NOMO-1 treated with dmso at 0.1 percent for 144 hours (cell line): ENCODE measurements at regions not wholly inside any gene's neighbourhood (a gene's known extent, or its start where the extent isn't known, plus 50 kb on each side); places are given as distances from the start of the nearest gene placed in this dataset.

Experiments used
- DNase-seq: peaks from one replicate; lab custom pipeline; 2025; ENCODE audit not compliant: unreplicated experiment; lab: John Stamatoyannopoulos, UW

- no peak for DNase-seq
These were observed 145.5 kb upstream of the AFF2 start for GRCh38 chrX:148354916-148355315.

GRCh38 chrX:148361641-148362040, 138.8 kb upstream of the AFF2 start:
- DNase-seq = no peak

GRCh38 chrX:148363471-148364235, 136.8 kb upstream of the AFF2 start:
- DNase-seq = no peak

GRCh38 chrX:148365233-148365632, 135.2 kb upstream of the AFF2 start:
- DNase-seq = no peak

DNA sequence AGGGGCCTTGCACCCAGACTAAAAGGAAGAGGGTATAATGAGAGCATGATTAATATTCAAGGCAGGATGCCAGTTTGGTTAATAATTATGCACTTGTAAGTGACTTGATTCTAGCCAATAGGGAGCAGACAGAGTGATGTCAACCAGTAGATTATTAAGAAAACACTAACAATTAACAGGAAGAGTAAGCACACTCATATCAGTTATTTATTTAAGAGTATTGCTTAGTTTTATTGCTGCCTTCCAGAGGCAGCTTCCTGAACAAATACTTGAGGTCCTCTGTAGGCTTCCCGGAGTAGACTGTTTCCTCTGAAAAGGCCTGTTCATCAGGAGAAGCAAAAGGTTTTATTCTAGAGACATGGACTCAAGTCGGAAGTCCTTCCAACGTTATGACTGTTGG, 129.1 kb upstream of the AFF2 start:
- no peak for DNase-seq

DNA sequence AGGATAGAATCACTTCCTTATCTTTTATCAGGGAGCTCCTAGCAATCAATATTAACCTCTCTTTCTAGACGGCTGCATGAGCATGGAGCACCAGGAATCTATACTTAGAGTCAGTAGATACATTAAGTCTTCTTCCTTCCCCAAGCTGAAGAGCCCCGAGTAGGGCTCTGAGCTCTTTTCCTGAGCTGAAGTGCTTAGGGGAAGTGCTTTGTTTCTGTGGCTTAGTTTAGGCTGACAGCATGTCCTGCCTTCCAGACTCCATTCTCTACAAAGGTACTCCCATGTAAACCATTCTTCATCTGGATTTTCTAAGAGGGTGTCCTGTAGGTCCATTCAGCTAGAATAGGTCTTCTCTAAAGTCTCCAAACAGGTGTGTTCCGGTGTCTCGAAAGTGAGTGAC, 127.5 kb upstream of the AFF2 start:
- no peak for DNase-seq

DNA sequence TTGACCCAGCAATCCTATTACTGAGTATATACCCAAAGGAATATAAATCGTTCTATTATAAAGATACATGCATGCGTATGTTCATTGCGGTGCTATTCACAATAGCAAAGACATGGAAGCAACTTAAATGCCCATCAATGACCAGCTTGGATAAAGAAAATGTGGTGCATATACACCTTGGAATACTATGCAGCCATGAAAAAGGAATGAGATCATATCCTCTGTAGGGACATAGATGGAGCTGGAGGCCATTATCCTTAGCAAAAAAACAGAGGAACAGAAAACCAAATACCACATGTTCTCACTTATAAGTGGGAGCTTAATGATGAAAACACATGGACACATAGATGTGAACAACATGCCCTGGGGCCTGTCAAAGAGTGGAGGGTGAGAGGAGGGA, 124.1 kb upstream of the AFF2 start:
- no peak for DNase-seq

GRCh38 chrX:148380107-148380506, 120.3 kb upstream of the AFF2 start:
- DNase-seq = no peak

GRCh38 chrX:148380650-148381561, 119.5 kb upstream of the AFF2 start:
- DNase-seq = peak; percentile 73

DNA sequence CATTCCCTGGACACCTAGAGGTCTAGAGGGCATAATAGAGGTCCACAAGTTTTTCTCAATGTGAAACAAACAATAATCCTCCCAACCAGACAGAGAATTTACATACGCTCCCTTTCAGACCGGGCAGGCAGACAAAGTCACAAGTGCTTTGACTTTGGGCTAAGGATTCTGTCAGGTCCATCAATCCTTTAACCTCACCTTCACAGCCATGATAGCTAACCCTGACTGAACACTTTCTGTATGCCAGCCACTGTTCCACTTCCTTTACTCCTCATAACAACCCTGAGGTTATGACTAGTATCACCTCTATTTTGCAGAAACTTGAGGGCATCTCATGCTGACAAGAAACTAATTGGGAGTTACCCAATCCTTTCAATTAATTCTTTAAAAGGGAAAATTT, 118.8 kb upstream of the AFF2 start:
- no peak for DNase-seq

DNA sequence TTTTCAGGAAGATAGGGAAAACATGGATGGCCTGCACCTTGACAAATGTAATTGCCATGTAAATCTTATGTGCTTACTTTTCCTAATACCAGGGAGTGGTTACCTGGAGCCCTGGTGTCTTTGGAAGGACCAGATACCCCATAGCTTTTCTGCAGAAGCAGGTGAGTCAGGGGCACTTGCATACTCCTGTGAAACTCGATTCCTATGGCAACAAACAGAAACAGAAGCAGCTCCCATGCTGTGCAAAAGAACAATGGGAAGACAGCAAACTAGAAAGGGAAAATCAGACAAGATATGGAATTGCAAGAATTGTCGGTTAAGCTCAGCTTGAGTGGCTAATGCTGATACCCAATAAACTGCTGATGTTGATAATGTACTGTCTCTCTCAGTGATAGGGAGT, 117.4 kb upstream of the AFF2 start:
- no peak for DNase-seq

DNA sequence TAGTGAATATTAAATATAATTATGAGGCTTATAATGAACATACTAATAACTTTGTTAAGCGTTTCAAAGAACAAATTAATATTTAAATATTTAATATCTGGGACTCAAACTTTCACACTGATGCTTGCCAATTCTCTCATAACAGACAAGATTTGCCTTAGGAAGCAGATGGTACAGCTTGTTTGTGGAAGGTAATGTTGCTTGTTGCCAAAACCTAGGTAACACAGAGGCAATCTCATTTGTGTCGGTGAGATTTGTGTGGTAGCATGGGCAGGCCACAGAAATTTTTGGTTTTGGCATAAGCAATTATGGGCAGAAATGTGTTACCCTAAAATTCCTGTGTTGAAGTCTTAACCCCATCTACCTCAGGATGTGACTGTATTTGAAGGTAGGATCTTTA, 114.9 kb upstream of the AFF2 start:
- DNase-seq = no peak

DNA sequence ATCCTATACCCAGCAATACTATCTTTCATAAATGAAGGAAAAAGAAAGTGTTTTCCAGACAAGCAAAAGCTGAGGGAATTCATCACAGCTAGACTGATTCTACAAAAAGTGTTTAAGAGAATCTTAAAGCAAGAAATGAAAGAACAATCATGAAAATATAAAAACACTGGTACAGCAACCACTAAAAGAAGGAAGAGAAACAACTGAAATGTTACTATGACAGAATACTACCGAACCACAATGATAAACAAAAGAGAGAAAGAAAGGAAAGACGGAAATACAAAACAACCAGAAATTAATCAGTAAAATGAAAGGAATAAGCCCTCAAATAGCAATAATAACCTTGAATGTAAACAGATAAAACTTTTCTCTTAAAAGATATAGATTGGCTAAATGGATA, 110.8 kb upstream of the AFF2 start:
- no peak for DNase-seq

DNA sequence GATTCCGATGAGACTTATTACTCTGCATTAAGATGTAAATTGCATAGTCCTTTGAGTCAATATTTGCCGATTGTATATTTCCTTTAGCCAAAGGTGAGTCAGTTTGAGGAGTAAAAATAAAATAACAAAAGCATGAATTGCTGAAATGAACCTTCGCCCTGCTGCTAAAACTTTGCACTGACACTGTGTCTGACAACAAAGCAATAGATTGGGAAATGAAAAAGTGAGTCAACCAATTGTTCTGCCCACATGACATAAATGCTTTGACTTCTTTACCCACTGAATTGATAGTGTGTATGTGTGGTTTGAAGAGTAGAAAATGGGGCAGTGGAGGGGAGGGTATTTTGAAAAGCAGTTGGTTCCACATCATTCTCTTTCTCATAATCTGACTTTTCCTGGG, 88.4 kb upstream of the AFF2 start:
- DNase-seq = no peak

DNA sequence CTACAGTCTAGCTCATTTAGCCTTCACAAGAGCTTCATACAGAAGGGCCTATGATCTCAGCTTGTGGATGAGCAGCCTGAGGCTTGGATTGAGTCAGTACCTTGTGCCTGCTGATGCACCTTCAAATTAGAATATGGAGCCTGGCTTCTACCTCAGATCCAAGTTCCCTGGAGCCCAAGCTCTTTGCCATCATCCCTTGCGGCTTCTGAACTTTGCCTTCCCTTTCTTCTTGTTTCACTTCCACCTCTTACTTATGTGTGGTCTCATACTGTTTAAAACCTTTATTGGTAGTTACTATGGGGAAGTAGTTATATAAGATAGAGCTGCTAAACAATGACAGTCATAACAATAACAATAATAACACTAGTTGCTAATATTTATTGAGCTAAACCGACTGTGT, 84.3 kb upstream of the AFF2 start:
- DNase-seq = peak; percentile 78

DNA sequence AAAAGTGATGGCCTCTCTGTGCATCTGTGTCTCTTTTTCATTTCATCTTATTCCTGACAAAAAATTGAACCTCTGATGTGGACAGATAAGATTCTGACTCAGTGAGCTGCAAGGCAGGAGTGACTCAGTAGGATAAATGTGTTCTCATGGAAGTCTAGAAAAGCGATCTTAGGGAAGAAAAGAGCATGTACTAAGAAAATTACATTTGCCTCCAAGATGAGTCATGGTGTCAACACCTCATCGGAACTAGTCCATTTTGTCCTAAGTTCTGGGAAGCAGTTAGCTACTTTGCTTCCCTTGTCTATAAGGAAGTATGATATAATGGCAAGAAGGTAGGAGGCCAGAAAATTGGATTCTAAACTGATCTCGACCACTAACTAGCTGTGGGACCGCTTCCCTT, 83.5 kb upstream of the AFF2 start:
- no peak for DNase-seq

DNA sequence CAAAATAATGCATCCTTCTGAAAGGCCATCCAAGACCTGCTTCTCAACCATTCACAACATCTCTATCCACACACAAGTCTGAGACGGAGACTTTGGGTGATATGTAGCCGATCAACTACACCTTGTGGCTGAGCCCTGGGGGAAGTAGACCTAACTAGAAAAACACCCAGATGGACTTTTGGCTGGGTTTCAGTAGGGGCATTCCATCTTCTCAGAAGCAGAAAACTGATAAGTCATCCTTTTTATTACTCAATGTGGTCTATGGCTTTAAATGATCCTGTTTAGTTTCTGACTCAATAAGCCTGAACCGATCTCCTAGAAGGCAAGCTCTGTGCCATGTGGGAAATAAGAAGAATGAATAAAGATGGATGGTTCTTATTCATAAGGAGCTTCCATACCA, 82.5 kb upstream of the AFF2 start:
- no peak for DNase-seq

DNA sequence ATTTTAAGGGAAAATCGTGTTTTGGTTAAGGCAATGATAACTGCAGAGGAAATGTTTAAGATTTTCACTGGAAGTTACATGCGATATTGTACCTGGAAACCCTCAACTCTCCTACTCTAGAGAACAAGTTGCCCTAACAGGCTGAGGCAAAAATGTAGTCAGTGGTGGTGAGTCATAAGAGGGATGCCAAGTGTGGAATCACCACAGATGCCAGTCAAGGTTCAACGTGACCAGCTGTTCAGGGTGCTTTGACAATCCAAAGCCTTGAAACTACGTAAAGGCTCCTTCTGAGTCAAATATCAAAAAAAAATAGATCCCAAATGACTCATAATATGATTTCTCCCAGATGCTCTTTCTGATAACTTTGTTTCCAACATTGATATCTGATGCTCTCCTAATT, 77.9 kb upstream of the AFF2 start:
- DNase-seq = no peak

GRCh38 chrX:148424570-148424969, 75.8 kb upstream of the AFF2 start:
- DNase-seq = no peak

DNA sequence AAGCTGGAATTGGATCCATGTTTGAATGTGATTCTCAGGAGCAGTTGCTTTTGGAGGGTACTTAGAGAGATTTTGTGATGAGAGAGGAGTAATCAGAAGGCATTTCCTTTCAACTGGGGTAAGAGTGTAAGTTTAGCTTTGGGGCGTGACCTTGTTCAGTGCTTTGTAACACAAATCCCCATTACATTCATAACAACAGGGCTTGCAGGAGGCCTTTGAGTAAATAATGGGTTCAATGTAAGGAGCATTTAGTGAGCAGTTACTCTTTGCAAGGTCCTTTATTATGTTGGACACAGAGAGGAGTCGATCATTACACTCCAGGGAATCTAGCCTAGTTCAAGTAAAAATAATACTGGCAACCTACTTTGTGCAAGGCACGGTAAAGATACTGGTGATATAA, 74.0 kb upstream of the AFF2 start:
- no peak for DNase-seq

- no peak for DNase-seq
These were observed 59.0 kb upstream of the AFF2 start for GRCh38 chrX:148441387-148441786.

DNA sequence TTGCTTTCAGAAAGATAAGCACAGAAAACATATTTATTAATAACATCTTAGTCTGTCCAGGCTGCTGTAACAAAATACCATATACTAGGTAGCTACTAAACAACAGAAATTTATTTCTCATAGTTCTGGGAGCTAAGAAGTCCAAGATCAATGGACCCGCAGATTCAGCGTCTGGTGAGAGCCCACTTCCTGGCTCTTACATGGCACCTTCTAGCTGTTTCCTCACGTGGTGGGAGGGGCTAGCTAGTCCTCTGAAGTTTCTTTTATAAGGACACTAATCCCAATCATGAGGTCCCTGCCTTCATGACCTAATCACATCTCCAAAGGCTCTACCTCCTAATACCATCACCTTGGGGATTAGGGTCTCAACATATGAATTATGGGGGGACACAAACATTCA, 57.2 kb upstream of the AFF2 start:
- DNase-seq = no peak
